Vagina (tissue), 2 donors: ENCODE measurements at regions not wholly inside any gene's neighbourhood (a gene's known extent, or its start where the extent isn't known, plus 50 kb on each side); places are given as distances from the start of the nearest gene placed in this dataset.

ENCODE experiments used
- DNase-seq, 2 donors: peaks; one replicate each; pipeline ENCODE4 v3.0.0-alpha.2; 2017; ENCODE audit errors: extremely low spot score in 2 of 2
- H3K27ac ChIP-seq: fragments of 200-600 bp; sonication (generic); one replicate; pipeline ENCODE4 v1.5.1; 2019
- H3K27me3 ChIP-seq: fragments of 200-600 bp; sonication (generic); one replicate; pipeline ENCODE4 v1.5.1; 2019
- H3K36me3 ChIP-seq, 2 donors: fragments of 200-600 bp; sonication (generic); one replicate each; pipeline ENCODE4 v1.5.1; 2017 to 2019
- H3K4me1 ChIP-seq: fragments of 200-600 bp; sonication (generic); one replicate; pipeline ENCODE4 v1.5.1; 2019
- H3K4me3 ChIP-seq, 2 donors: fragments of 200-600 bp; sonication (generic); 1 replicate in 1 of 2; 2 replicates in 1 of 2; pipeline ENCODE4 v1.5.1; 2016 to 2019
- H3K9me3 ChIP-seq: fragments of 200-600 bp; sonication (generic); one replicate; pipeline ENCODE4 v1.5.1; 2019
- CTCF ChIP-seq, 3 experiments: fragments of 450-650 bp in 2 of 3; fragments of 200-600 bp in 1 of 3; sonication (generic) in 1 of 3; IDR thresholded peaks; one replicate each; pipeline ENCODE4 v1.5.1; 2017 to 2019; ENCODE audit warnings: antibody characterized with exemption in 3 of 3, mild to moderate bottlenecking in 2 of 3, moderate library complexity in 2 of 3
- POLR2A ChIP-seq, 2 donors: fragments of 450-650 bp; IDR thresholded peaks; one replicate each; pipeline ENCODE4 v1.6.1; 2017; ENCODE audit warnings: antibody characterized with exemption in 2 of 2, mild to moderate bottlenecking in 2 of 2, moderate library complexity in 2 of 2
- POLR2AphosphoS5 ChIP-seq, 2 donors: sonication (generic); formaldehyde crosslinking; IDR thresholded peaks; one replicate each; pipeline ENCODE4 v1.9.0; 2017; ENCODE audit warnings: antibody characterized with exemption in 2 of 2, mild to moderate bottlenecking in 2 of 2, low read depth in 1 of 2; ENCODE audit not compliant: insufficient read depth in 1 of 2
- intact Hi-C: fragments of 100-400 bp; cut with DNase I; formaldehyde crosslinking; loops from one replicate; pipeline ENCODE4 v1.15.1; 2023

DNA sequence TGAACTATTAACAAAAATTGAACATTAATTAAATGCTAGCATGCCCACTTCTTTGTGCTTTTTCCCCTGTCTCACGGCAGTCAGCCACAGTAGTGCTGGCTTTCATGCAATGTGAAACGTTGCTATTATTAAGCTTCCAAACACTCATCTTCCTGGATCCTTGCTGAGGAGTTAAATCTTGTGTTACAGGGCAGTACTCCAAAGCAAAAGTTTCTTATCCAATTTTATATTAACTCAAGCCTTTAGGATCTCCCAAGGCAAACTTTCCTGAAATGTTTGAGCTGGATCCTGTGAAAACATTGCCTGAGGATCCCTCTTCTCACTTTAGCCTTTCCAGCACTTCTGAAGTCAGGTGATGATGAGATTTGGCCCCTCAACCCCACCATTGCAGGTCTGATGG lies 1454.8 kb downstream of the FSTL5 start:
- H3K36me3 ChIP-seq = no peaks in the 10 kb centered on the region
- TF ChIP-seq CTCF (IDR thresholded peaks at IDR 0.05) (no peak), POLR2AphosphoS5 (IDR thresholded peaks at IDR 0.05; ENCODE audit: insufficient read depth in 1 of 2, low read depth in 1 of 2) (no peak), POLR2A (IDR thresholded peaks at IDR 0.05) (no peak)
- no peaks in the 10 kb centered on the region for H3K9me3 ChIP-seq
- no peak for DNase-seq
- H3K27ac ChIP-seq = no peak overlapping the region
- no peak overlapping the region for H3K4me3 ChIP-seq
- no peaks in the 10 kb centered on the region for H3K4me1 ChIP-seq
- intact Hi-C loops = no loop called here
- H3K27me3 ChIP-seq = no peaks in the 10 kb centered on the region

- Histone ChIP-seq H3K4me3 (no peak overlapping the region), H3K36me3 (no peaks in the 10 kb centered on the region), H3K4me1 (no peaks in the 10 kb centered on the region), H3K27ac (no peak overlapping the region), H3K9me3 (no peaks in the 10 kb centered on the region), H3K27me3 (no peaks in the 10 kb centered on the region)
- TF ChIP-seq POLR2A (IDR thresholded peaks at IDR 0.05) = no peak
- no peak for TF ChIP-seq CTCF (IDR thresholded peaks at IDR 0.05)
- TF ChIP-seq POLR2AphosphoS5 (IDR thresholded peaks at IDR 0.05; ENCODE audit: insufficient read depth in 1 of 2, low read depth in 1 of 2) = no peak
- no peak for DNase-seq
- intact Hi-C loops = no loop called here
Observed at GRCh38 chr4:160709546-160709945, 1454.3 kb downstream of the FSTL5 start.

GRCh38 chr4:160716551-160716950 lies 1447.2 kb downstream of the FSTL5 start:
- no peak for TF ChIP-seq CTCF (IDR thresholded peaks at IDR 0.05)
- no peak for TF ChIP-seq POLR2A (IDR thresholded peaks at IDR 0.05)
- TF ChIP-seq POLR2AphosphoS5 (IDR thresholded peaks at IDR 0.05; ENCODE audit: insufficient read depth in 1 of 2, low read depth in 1 of 2) = no peak
- intact Hi-C loops = no loop called here

GRCh38 chr4:160717848-160718247 lies 1446.0 kb downstream of the FSTL5 start:
- intact Hi-C loops = no loop called here
- Histone ChIP-seq H3K4me1 (no peaks in the 10 kb centered on the region), H3K36me3 (no peaks in the 10 kb centered on the region), H3K4me3 (no peak overlapping the region), H3K27ac (no peak overlapping the region), H3K27me3 (no peaks in the 10 kb centered on the region), H3K9me3 (no peaks in the 10 kb centered on the region)
- TF ChIP-seq POLR2A (IDR thresholded peaks at IDR 0.05) = no peak
- no peak for TF ChIP-seq CTCF (IDR thresholded peaks at IDR 0.05)
- TF ChIP-seq POLR2AphosphoS5 (IDR thresholded peaks at IDR 0.05; ENCODE audit: insufficient read depth in 1 of 2, low read depth in 1 of 2) = no peak
- DNase-seq = no peak

More at GRCh38 chr4:160716551-160716950, 1447.2 kb downstream of the FSTL5 start:
- Histone ChIP-seq H3K4me1 (no peaks in the 10 kb centered on the region), H3K27ac (no peak overlapping the region), H3K4me3 (no peak overlapping the region), H3K36me3 (no peaks in the 10 kb centered on the region), H3K27me3 (no peaks in the 10 kb centered on the region), H3K9me3 (no peaks in the 10 kb centered on the region)
- no peak for DNase-seq

GRCh38 chr4:160724063-160724462 lies 1439.7 kb downstream of the FSTL5 start:
- H3K4me3 ChIP-seq = no peak overlapping the region
- no peaks in the 10 kb centered on the region for H3K36me3 ChIP-seq
- no peak overlapping the region for H3K27ac ChIP-seq
- no peaks in the 10 kb centered on the region for H3K4me1 ChIP-seq
- H3K27me3 ChIP-seq = no peaks in the 10 kb centered on the region
- H3K9me3 ChIP-seq = no peaks in the 10 kb centered on the region
- intact Hi-C loops = no loop called here
- TF ChIP-seq POLR2A (IDR thresholded peaks at IDR 0.05) = no peak
- TF ChIP-seq CTCF (IDR thresholded peaks at IDR 0.05) = no peak
- TF ChIP-seq POLR2AphosphoS5 (IDR thresholded peaks at IDR 0.05; ENCODE audit: insufficient read depth in 1 of 2, low read depth in 1 of 2) = no peak
- DNase-seq = no peak
